ENCODE measurements at regions not wholly inside any gene's neighbourhood (a gene's known extent, or its start where the extent isn't known, plus 50 kb on each side); places are given as distances from the start of the nearest gene placed in this dataset.

- TF ChIP-seq CTCF (IDR thresholded peaks at IDR 0.05) (no peak), POLR2A (IDR thresholded peaks at IDR 0.05) (no peak)
Observed at GRCh38 chr9:73541923-73542322, 390.3 kb downstream of the ANXA1 start.

Measured in testis (tissue), 2 donors.